ENCODE measurements at regions not wholly inside any gene's neighbourhood (a gene's known extent, or its start where the extent isn't known, plus 50 kb on each side); places are given as distances from the start of the nearest gene placed in this dataset.

DNA sequence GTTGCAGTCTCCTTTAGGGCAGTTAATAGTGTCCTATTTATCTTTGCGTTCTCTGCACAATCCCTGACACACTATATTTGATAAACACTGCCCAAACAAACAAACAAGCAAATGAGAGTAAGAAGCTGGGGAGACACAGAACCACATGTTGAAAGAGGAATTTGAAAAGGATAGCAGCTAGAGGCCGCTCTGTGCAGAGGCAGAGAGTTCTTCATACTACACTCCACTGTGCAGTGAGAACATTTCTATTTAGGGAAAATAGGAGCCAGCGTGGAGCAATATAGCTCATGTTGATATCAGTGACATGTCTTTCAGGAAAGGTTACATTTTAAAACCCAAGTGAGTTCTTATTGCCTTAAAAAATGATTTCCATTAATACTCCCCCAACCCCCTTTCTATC is 140.3 kb upstream of the SEL1L start:
- Histone ChIP-seq H3K9ac (ENCODE audit: low read length in 3 of 3) (no peak overlapping the region), H3K27ac (ENCODE audit: low read depth in 2 of 2, low read length in 2 of 2) (no peak overlapping the region), H3K36me3 (ENCODE audit: control insufficient read depth in 2 of 3, insufficient read depth in 3 of 3, low read length in 3 of 3) (no peaks in the 10 kb centered on the region), H3K4me1 (ENCODE audit: control insufficient read depth in 2 of 3, insufficient read depth in 2 of 3, low read depth in 1 of 3, low read length in 3 of 3) (no peaks in the 10 kb centered on the region), H3K4me3 (ENCODE audit: low read length in 3 of 3) (no peak overlapping the region), H3K27me3 (ENCODE audit: control insufficient read depth, insufficient read depth, low read length) (no peaks in the 10 kb centered on the region), H3K9me3 (ENCODE audit: control insufficient read depth in 2 of 3, insufficient read depth in 1 of 3, low read length in 3 of 3) (no peaks in the 10 kb centered on the region)
- intact Hi-C loops (cut with DNase I): no loop called here
- DNase-seq (peak in 1 of 5 donors; percentile 56), FAIRE-seq (no peak)
- TF ChIP-seq, protein P1, sequence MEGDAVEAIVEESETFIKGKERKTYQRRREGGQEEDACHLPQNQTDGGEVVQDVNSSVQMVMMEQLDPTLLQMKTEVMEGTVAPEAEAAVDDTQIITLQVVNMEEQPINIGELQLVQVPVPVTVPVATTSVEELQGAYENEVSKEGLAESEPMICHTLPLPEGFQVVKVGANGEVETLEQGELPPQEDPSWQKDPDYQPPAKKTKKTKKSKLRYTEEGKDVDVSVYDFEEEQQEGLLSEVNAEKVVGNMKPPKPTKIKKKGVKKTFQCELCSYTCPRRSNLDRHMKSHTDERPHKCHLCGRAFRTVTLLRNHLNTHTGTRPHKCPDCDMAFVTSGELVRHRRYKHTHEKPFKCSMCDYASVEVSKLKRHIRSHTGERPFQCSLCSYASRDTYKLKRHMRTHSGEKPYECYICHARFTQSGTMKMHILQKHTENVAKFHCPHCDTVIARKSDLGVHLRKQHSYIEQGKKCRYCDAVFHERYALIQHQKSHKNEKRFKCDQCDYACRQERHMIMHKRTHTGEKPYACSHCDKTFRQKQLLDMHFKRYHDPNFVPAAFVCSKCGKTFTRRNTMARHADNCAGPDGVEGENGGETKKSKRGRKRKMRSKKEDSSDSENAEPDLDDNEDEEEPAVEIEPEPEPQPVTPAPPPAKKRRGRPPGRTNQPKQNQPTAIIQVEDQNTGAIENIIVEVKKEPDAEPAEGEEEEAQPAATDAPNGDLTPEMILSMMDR (IDR thresholded peaks at IDR 0.05; ENCODE audit: borderline replicate concordance, extremely low read depth, insufficient read depth): no peak

DNA sequence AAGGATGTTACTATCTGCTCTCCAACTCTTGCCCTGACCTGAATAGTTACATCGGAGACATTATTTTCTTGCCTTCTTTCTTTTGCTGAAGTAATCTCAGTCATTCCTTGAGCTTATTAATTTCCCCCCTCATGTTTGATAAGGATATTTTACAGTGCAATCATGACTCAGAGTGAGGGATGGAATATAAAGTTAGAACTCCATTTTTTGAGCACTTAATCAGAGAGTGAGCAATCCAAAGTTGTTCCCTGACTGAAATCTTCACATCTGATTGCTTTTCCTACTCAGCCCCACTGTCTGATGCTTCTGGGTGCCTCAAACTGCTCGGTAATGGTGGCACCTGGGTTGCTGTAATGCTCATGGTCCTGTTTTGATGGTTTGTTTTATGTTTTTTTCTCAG is 142.7 kb upstream of the SEL1L start:
- Histone ChIP-seq H3K9me3 (ENCODE audit: control insufficient read depth in 2 of 3, insufficient read depth in 1 of 3, low read length in 3 of 3) (no peaks in the 10 kb centered on the region), H3K9ac (ENCODE audit: low read length in 3 of 3) (no peak overlapping the region), H3K36me3 (ENCODE audit: control insufficient read depth in 2 of 3, insufficient read depth in 3 of 3, low read length in 3 of 3) (no peaks in the 10 kb centered on the region), H3K27ac (ENCODE audit: low read depth in 2 of 2, low read length in 2 of 2) (no peak overlapping the region), H3K27me3 (ENCODE audit: control insufficient read depth, insufficient read depth, low read length) (no peaks in the 10 kb centered on the region), H3K4me3 (ENCODE audit: low read length in 3 of 3) (no peak overlapping the region), H3K4me1 (ENCODE audit: control insufficient read depth in 2 of 3, insufficient read depth in 2 of 3, low read depth in 1 of 3, low read length in 3 of 3) (no peaks in the 10 kb centered on the region)
- FAIRE-seq (no peak), DNase-seq (no peak)
- intact Hi-C loops (cut with DNase I): no loop called here
- TF ChIP-seq, protein P1 (IDR thresholded peaks at IDR 0.05; ENCODE audit: borderline replicate concordance, extremely low read depth, insufficient read depth): no peak

DNA sequence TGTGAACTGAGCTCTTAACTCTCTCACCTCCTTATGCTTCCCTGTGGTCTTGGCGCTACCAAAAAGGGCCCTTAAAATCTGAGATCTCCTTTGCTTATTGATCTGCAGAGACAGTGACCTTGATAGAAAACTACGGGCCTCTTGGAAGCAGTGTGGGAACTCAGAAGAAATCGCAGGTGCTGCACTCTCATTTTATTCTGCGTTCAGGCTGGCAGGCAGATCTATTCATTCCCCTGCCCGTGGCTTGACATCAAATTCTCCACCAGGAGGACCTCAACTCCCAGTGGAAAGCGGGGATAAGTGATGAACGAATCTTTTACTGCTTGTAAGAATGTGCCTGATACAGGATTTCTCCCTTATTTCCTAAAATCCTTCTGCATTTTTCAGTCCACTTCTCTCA is 143.2 kb upstream of the SEL1L start:
- Histone ChIP-seq H3K27me3 (ENCODE audit: control insufficient read depth, insufficient read depth, low read length) (no peaks in the 10 kb centered on the region), H3K4me1 (ENCODE audit: control insufficient read depth in 2 of 3, insufficient read depth in 2 of 3, low read depth in 1 of 3, low read length in 3 of 3) (no peaks in the 10 kb centered on the region), H3K36me3 (ENCODE audit: control insufficient read depth in 2 of 3, insufficient read depth in 3 of 3, low read length in 3 of 3) (no peaks in the 10 kb centered on the region), H3K27ac (ENCODE audit: low read depth in 2 of 2, low read length in 2 of 2) (no peak overlapping the region), H3K4me3 (ENCODE audit: low read length in 3 of 3) (no peak overlapping the region), H3K9ac (ENCODE audit: low read length in 3 of 3) (no peak overlapping the region), H3K9me3 (ENCODE audit: control insufficient read depth in 2 of 3, insufficient read depth in 1 of 3, low read length in 3 of 3) (no peaks in the 10 kb centered on the region)
- intact Hi-C loops (cut with DNase I): no loop called here
- DNase-seq: no peak
- TF ChIP-seq, protein P1 (IDR thresholded peaks at IDR 0.05; ENCODE audit: borderline replicate concordance, extremely low read depth, insufficient read depth): no peak
- FAIRE-seq: no peak

DNA sequence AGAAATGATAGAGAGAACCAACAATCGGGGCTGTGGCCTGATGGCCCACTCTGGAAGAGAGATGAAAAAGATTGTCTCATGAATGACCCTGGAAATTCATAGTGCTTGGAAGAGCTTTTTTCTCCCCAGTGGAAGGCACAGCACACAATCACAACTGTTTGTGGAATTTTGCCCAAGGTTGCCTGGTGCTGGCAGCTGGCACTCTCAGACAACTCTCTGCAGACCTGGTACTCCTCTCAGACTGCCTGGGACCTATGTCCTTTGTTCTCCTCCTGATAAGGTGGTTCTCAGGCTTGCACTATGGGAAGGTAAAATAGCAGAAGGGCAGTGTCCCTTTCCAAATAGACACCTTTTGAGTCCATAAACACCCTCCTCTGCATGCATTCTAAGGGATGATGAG is 144.1 kb upstream of the SEL1L start:
- Histone ChIP-seq H3K9me3 (ENCODE audit: control insufficient read depth in 2 of 3, insufficient read depth in 1 of 3, low read length in 3 of 3) (no peaks in the 10 kb centered on the region), H3K4me1 (ENCODE audit: control insufficient read depth in 2 of 3, insufficient read depth in 2 of 3, low read depth in 1 of 3, low read length in 3 of 3) (no peaks in the 10 kb centered on the region), H3K9ac (ENCODE audit: low read length in 3 of 3) (no peak overlapping the region), H3K27me3 (ENCODE audit: control insufficient read depth, insufficient read depth, low read length) (no peaks in the 10 kb centered on the region), H3K36me3 (ENCODE audit: control insufficient read depth in 2 of 3, insufficient read depth in 3 of 3, low read length in 3 of 3) (no peaks in the 10 kb centered on the region), H3K27ac (ENCODE audit: low read depth in 2 of 2, low read length in 2 of 2) (no peak overlapping the region), H3K4me3 (ENCODE audit: low read length in 3 of 3) (no peak overlapping the region)
- DNase-seq (no peak), FAIRE-seq (no peak)
- TF ChIP-seq, protein P1 (IDR thresholded peaks at IDR 0.05; ENCODE audit: borderline replicate concordance, extremely low read depth, insufficient read depth): no peak
- intact Hi-C loops (cut with DNase I): no loop called here

All from kidney (tissue), 13 donors.